Endothelial cell of umbilical vein (primary cell): ENCODE measurements at regions not wholly inside any gene's neighbourhood (a gene's known extent, or its start where the extent isn't known, plus 50 kb on each side); places are given as distances from the start of the nearest gene placed in this dataset.

ENCODE experiments used
- BruUV-seq: library from RNA; stranded (reverse); fragments of 400-500 nt; replicated peaks from 2 replicates; lab custom pipeline; 2021; lab: Mats Ljungman, UMichigan
- CTCF ChIA-PET: fragments of 300-600, 350-600 bp; sonication (Branson Sonifier 250); formaldehyde crosslinking; loops from one replicate; lab custom pipeline; 2021; ENCODE audit warnings: antibody characterized with exemption, inconsistent platforms; lab: Charles Lee
- POLR2A ChIA-PET: fragments of 300-600, 350-600 bp; sonication (Branson Sonifier 250); formaldehyde crosslinking; loops from one replicate; lab custom pipeline; 2021; ENCODE audit warnings: antibody characterized with exemption, inconsistent platforms; lab: Charles Lee
- DNase-seq: peaks from one replicate; pipeline ENCODE4 v3.0.0-alpha.2; 2011; ENCODE audit warnings: low read depth, low spot score
- FAIRE-seq: peaks from 2 replicates; lab custom pipeline; 2011; peaks lifted over from hg19 to GRCh38; lab: Jason Lieb, UNC
- H2AFZ ChIP-seq: 2 replicates; pipeline ENCODE4 v1.6.0; 2012; ENCODE audit warnings: low read depth, low read length, control low read depth, inconsistent platforms
- H3K27ac ChIP-seq: 2 replicates; pipeline ENCODE4 v1.5.1; 2011; ENCODE audit warnings: low read depth, mild to moderate bottlenecking, control low read depth, low read length, moderate library complexity; ENCODE audit not compliant: insufficient read depth
- H3K27me3 ChIP-seq, 2 experiments: 2 replicates each; pipeline versions ENCODE4 v1.6.0 to v1.6.1; 2011; ENCODE audit warnings: low read length in 2 of 2, mixed read lengths in 1 of 2; ENCODE audit not compliant: control insufficient read depth in 2 of 2, insufficient read depth in 2 of 2
- H3K36me3 ChIP-seq, 2 experiments: 2 replicates in 1 of 2; 3 replicates in 1 of 2; pipeline ENCODE4 v1.5.1; 2011; ENCODE audit warnings: low read length in 2 of 2, mild to moderate bottlenecking in 1 of 2, moderate library complexity in 1 of 2; ENCODE audit not compliant: control insufficient read depth in 2 of 2, insufficient read depth in 2 of 2; ENCODE audit errors: extremely low read depth in 1 of 2
- H3K4me1 ChIP-seq: 3 replicates; pipeline ENCODE4 v1.5.1; 2011; ENCODE audit warnings: mild to moderate bottlenecking, low read length; ENCODE audit not compliant: control insufficient read depth, insufficient read depth; ENCODE audit errors: extremely low read depth
- H3K4me2 ChIP-seq: 2 replicates; pipeline ENCODE4 v1.6.1; 2011; ENCODE audit warnings: low read length, control low read depth, mixed read lengths; ENCODE audit not compliant: insufficient read depth
- H3K4me3 ChIP-seq, 3 experiments: fragments of 200-600 bp in 1 of 3; sonication (generic), shearing (Covaris generic) in 1 of 3; replicated peaks in 1 of 3; 2 replicates each; pipeline ENCODE4 v1.5.1; 2011 to 2016; ENCODE audit warnings: control low read depth in 3 of 3, low read length in 3 of 3, mild to moderate bottlenecking in 2 of 3, inconsistent platforms in 1 of 3, low read depth in 1 of 3, moderate library complexity in 1 of 3; ENCODE audit not compliant: insufficient read depth in 1 of 3
- H3K79me2 ChIP-seq: 2 replicates; pipeline ENCODE4 v1.6.0; 2012; ENCODE audit warnings: low read length, inconsistent platforms; ENCODE audit not compliant: control insufficient read depth, insufficient read depth
- H3K9ac ChIP-seq: replicated peaks from 2 replicates; pipeline ENCODE3; 2011; ENCODE audit warnings: low read length, control low read depth; ENCODE audit not compliant: insufficient read depth; ENCODE audit errors: extremely low read depth
- H3K9me1 ChIP-seq: replicated peaks from 3 replicates; pipeline ENCODE4 v1.6.0; 2011; ENCODE audit warnings: mild to moderate bottlenecking, low read length; ENCODE audit not compliant: control insufficient read depth, insufficient read depth; ENCODE audit errors: extremely low read depth
- H3K9me3 ChIP-seq: replicated peaks from 2 replicates; pipeline ENCODE4 v1.5.1; 2012; ENCODE audit warnings: low read length, inconsistent platforms; ENCODE audit not compliant: control insufficient read depth, insufficient read depth
- H4K20me1 ChIP-seq: replicated peaks from 2 replicates; pipeline ENCODE3; 2011; ENCODE audit warnings: mild to moderate bottlenecking, low read length; ENCODE audit not compliant: control insufficient read depth, insufficient read depth; ENCODE audit errors: extremely low read depth
- CTCF ChIP-seq, 2 donors: IDR thresholded peaks; 1 replicate in 1 of 2; 2 replicates in 1 of 2; pipeline ENCODE4 v1.5.1; 2011; ENCODE audit warnings: low read length in 2 of 2, mild to moderate bottlenecking in 2 of 2, moderate library complexity in 2 of 2, control low read depth in 1 of 2, inconsistent platforms in 1 of 2, low read depth in 1 of 2; ENCODE audit not compliant: insufficient read depth in 1 of 2; ENCODE audit errors: extremely low read depth in 1 of 2
- FOS ChIP-seq: IDR thresholded peaks from 2 replicates; pipeline ENCODE4 v1.6.1; 2011; ENCODE audit warnings: mild to moderate bottlenecking, low read length, moderate library complexity, borderline replicate concordance; ENCODE audit not compliant: insufficient read depth
- GATA2 ChIP-seq: IDR thresholded peaks from 2 replicates; pipeline ENCODE4 v1.7.0; 2011; ENCODE audit warnings: low read depth, mild to moderate bottlenecking, moderate library complexity, mixed read lengths, low read length; ENCODE audit not compliant: insufficient read length, insufficient read depth
- JUN ChIP-seq: IDR thresholded peaks from 2 replicates; pipeline ENCODE4 v1.6.1; 2011; ENCODE audit warnings: borderline replicate concordance, low read depth; ENCODE audit not compliant: insufficient read length, insufficient read depth
- MAX ChIP-seq: IDR thresholded peaks from 2 replicates; pipeline ENCODE4 v1.6.1; 2011; ENCODE audit not compliant: insufficient read depth, insufficient read length
- MYC ChIP-seq: IDR thresholded peaks from one replicate; pipeline ENCODE4 v1.6.1; 2011; ENCODE audit warnings: mild to moderate bottlenecking, low read depth, low read length
- POLR2A ChIP-seq: IDR thresholded peaks from 2 replicates; pipeline ENCODE4 v1.6.1; 2012; ENCODE audit warnings: low read depth, mild to moderate bottlenecking, control low read depth, low read length
- POLR2AphosphoS5 ChIP-seq: IDR thresholded peaks from 2 replicates; pipeline ENCODE4 v1.6.1; 2012; ENCODE audit warnings: low read depth, mild to moderate bottlenecking, control low read depth, low read length, moderate library complexity; ENCODE audit not compliant: insufficient read depth
- dilution Hi-C: fragments of 300-500 bp; cut with MboI; formaldehyde crosslinking; loops from one replicate; pipeline ENCODE4 v1.15.0; 2019; ENCODE audit warnings: low sequenced_read_pairs; ENCODE audit not compliant: extremely low pct_ligation_motif_present
- intact Hi-C: fragments of 100-400 bp; cut with micrococcal nuclease; formaldehyde crosslinking; loops from one replicate; pipeline ENCODE4 v1.10.0; 2022

DNA sequence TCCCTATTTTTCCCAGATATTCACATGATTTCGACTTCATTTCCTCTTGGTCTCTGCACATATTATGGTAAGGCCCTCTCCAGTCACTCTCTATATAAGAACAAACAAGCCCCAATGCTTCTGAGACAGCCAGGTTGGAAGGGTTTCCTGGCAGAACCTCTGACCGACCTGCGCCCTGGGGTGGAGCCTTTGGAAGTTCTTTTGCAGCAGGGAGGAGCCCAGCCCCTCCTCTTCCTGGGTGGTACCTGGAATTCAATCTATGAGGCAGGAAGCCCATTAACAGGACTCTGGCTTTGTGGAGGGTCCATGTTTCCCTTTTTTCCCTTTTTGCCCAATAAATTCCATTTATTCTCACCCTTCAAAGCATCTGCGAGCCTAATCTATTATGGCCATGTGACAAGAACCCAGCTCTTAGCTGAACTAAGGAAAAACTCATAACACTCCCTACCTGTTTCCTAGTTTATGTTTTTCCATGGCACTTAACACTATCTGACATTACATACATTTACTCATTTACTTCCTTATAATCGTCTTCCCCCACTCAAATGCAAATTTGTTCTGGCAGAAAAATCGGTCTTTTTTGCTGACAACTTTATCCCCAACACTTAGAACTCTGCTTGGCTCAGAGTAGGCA is 92.5 kb upstream of the FRMD4A start:
- H3K27me3 ChIP-seq: peaks cover 0 to 4% of the 10 kb centered on the region in 2 experiments
- no peaks in the 10 kb centered on the region for H3K79me2 ChIP-seq
- no peaks in the 10 kb centered on the region for H3K9me3 ChIP-seq
- intact Hi-C loops: no loop called here
- H3K4me1 ChIP-seq: no peaks in the 10 kb centered on the region
- H3K9ac ChIP-seq: no peak overlapping the region
- CTCF ChIA-PET: no interaction called here
- POLR2A ChIA-PET: no interaction called here
- no peak overlapping the region for H3K4me2 ChIP-seq
- H3K27ac ChIP-seq: no peak overlapping the region
- no peak overlapping the region for H2AFZ ChIP-seq
- H3K4me3 ChIP-seq: no peak overlapping the region
- FAIRE-seq (no peak), DNase-seq (no peak)
- BruUV-seq: no TSS peak
- TF ChIP-seq POLR2AphosphoS5: no peak
- no peak for TF ChIP-seq GATA2
- no peak for TF ChIP-seq MAX
- no peak for TF ChIP-seq MYC
- TF ChIP-seq FOS: no peak
- TF ChIP-seq POLR2A: no peak
- TF ChIP-seq JUN: no peak
- no peak for TF ChIP-seq CTCF (IDR thresholded peaks at IDR 0.05; ENCODE audit: extremely low read depth in 1 of 2, insufficient read depth in 1 of 2, low read depth in 1 of 2, low read length in 2 of 2)
- H3K9me1 ChIP-seq: no peaks in the 10 kb centered on the region
- dilution Hi-C loops: no loop called here
- no peaks in the 10 kb centered on the region for H3K36me3 ChIP-seq
- H4K20me1 ChIP-seq: no peaks in the 10 kb centered on the region
